Nephron progenitor cell (in vitro differentiated cells): ENCODE measurements at regions not wholly inside any gene's neighbourhood (a gene's known extent, or its start where the extent isn't known, plus 50 kb on each side); places are given as distances from the start of the nearest gene placed in this dataset.

Source experiments
- DNase-seq: peaks from one replicate; pipeline ENCODE4 v3.0.0; 2021
- H3K27ac Mint-ChIP-seq: 2 replicates; pipeline ENCODE4 v1.8.0; 2021; ENCODE audit warnings: mild to moderate bottlenecking, moderate library complexity, mixed read lengths
- H3K27me3 Mint-ChIP-seq: 2 replicates; pipeline ENCODE4 v1.8.0; 2021; ENCODE audit warnings: mild to moderate bottlenecking, low read depth, mixed read lengths; ENCODE audit not compliant: poor library complexity
- H3K36me3 Mint-ChIP-seq: 2 replicates; pipeline ENCODE4 v1.8.0; 2021; ENCODE audit warnings: low read depth, mixed read lengths
- H3K4me1 Mint-ChIP-seq: 2 replicates; pipeline ENCODE4 v1.8.0; 2021; ENCODE audit warnings: mixed read lengths
- H3K4me3 Mint-ChIP-seq: 2 replicates; pipeline ENCODE4 v1.8.0; 2021; ENCODE audit warnings: mild to moderate bottlenecking, moderate library complexity, mixed read lengths
- H3K9me3 Mint-ChIP-seq: 2 replicates; pipeline ENCODE4 v1.8.0; 2021; ENCODE audit warnings: mild to moderate bottlenecking, moderate library complexity, mixed read lengths
- CTCF ChIP-seq: fragments of 200-600 bp; sonication (generic); IDR thresholded peaks from 2 replicates; pipeline ENCODE4 v1.5.0; 2021; ENCODE audit warnings: antibody characterized with exemption

GRCh38 chr11:119472856-119473222 is 49.9 kb upstream of the THY1 start:
- no peak overlapping the region for H3K4me3 Mint-ChIP-seq
- TF ChIP-seq CTCF: no peak
- peaks cover 14% of the 10 kb centered on the region for H3K4me1 Mint-ChIP-seq
- no peaks in the 10 kb centered on the region for H3K36me3 Mint-ChIP-seq
- DNase-seq: no peak
- no peak overlapping the region for H3K27ac Mint-ChIP-seq
- H3K9me3 Mint-ChIP-seq: peaks cover 5% of the 10 kb centered on the region
- H3K27me3 Mint-ChIP-seq: peaks cover 33% of the 10 kb centered on the region
